Astrocyte (in vitro differentiated cells and primary cell): ENCODE measurements at regions not wholly inside any gene's neighbourhood (a gene's known extent, or its start where the extent isn't known, plus 50 kb on each side); places are given as distances from the start of the nearest gene placed in this dataset.

Source experiments
- CTCF ChIP-seq: IDR thresholded peaks from 2 replicates; pipeline ENCODE4 v1.5.1; 2011; ENCODE audit warnings: low read depth, mild to moderate bottlenecking, inconsistent platforms, low read length, moderate library complexity; ENCODE audit not compliant: insufficient read depth
- EZH2 ChIP-seq: IDR thresholded peaks from 2 replicates; pipeline ENCODE4 v1.6.1; 2012; ENCODE audit warnings: mild to moderate bottlenecking, low read length, inconsistent platforms; ENCODE audit not compliant: insufficient read depth

- no peak for TF ChIP-seq CTCF
- no peak for TF ChIP-seq EZH2
These were observed 1466.4 kb downstream of the FAM181B start for GRCh38 chr11:81267246-81267645.
